ENCODE measurements at regions not wholly inside any gene's neighbourhood (a gene's known extent, or its start where the extent isn't known, plus 50 kb on each side); places are given as distances from the start of the nearest gene placed in this dataset.

- H3K27me3 ChIP-seq (ENCODE audit: control insufficient read depth in 1 of 2, insufficient read depth in 2 of 2, low read length in 2 of 2), result no peaks in the 10 kb centered on the region
- H3K9me3 ChIP-seq (ENCODE audit: low read length), result no peaks in the 10 kb centered on the region
- no peak overlapping the region for H3K27ac ChIP-seq (ENCODE audit: extremely low read length, insufficient read depth, low read length)
- no peak overlapping the region for H3K9ac ChIP-seq (ENCODE audit: insufficient read depth, low read depth, low read length)
- FAIRE-seq, result no peak
- H4K20me1 ChIP-seq (ENCODE audit: insufficient read depth, low read length), result peaks cover 57% of the 10 kb centered on the region
- H3K79me2 ChIP-seq (ENCODE audit: insufficient read depth, low read length), result peaks cover 68% of the 10 kb centered on the region
- H3K36me3 ChIP-seq (replicated peaks in 1 of 2; ENCODE audit: control insufficient read depth in 1 of 2, insufficient read depth in 2 of 2, low read length in 2 of 2), result peaks cover 49 to 76% of the 10 kb centered on the region in 2 experiments; a peak in 4 of 5 replicates
- 97% methylated on average over 9 of the region's 9 CpGs for WGBS (ENCODE audit: low lambda C conversion rate)
- in situ Hi-C loops (cut with HindIII; ENCODE audit: extremely low pct_ligation_motif_present, low pct_unique_long_range_greater_than_20kb), result no loop called here
- peaks cover 17% of the 10 kb centered on the region for H3K4me1 ChIP-seq (ENCODE audit: insufficient read depth, low read length)
- H2AFZ ChIP-seq (ENCODE audit: low read length), result no peak overlapping the region
- BruUV-seq (replicated peaks), result no TSS peak
- CTCF ChIA-PET (ENCODE audit: low intra/inter-chr PET ratio, low total read pairs), result no interaction called here
- POLR2A ChIA-PET, result no interaction called here
- no peak for DNase-seq (ENCODE audit: low spot score)
- no peak overlapping the region for H3K4me3 ChIP-seq (replicated peaks in 1 of 3; ENCODE audit: insufficient read depth in 1 of 3, low read depth in 2 of 3, low read length in 3 of 3)
- ATAC-seq, result no peak
- H3K4me2 ChIP-seq (ENCODE audit: low read depth, low read length), result no peak overlapping the region
- TF ChIP-seq GPN1 (CRISPR knock-in tag; IDR thresholded peaks at IDR 0.05; ENCODE audit: borderline replicate concordance) (no peak), KLF9 (CRISPR knock-in tag; IDR thresholded peaks at IDR 0.05; ENCODE audit: low read depth) (no peak), ARHGAP35 (CRISPR knock-in tag; IDR thresholded peaks at IDR 0.05; ENCODE audit: borderline replicate concordance) (no peak), SIN3A (IDR thresholded peaks at IDR 0.05; ENCODE audit: borderline replicate concordance, low read depth, low read length) (no peak), ZNF569 (CRISPR knock-in tag; IDR thresholded peaks at IDR 0.05; ENCODE audit: borderline replicate concordance) (no peak), ZNF605 (CRISPR knock-in tag; IDR thresholded peaks at IDR 0.05) (no peak), KAT7 (CRISPR knock-in tag; IDR thresholded peaks at IDR 0.05; ENCODE audit: borderline replicate concordance) (no peak), REPIN1 (CRISPR knock-in tag; IDR thresholded peaks at IDR 0.05; ENCODE audit: borderline replicate concordance, low read depth) (no peak), GTF2F1 (IDR thresholded peaks at IDR 0.05; ENCODE audit: low read length) (no peak), MNT (IDR thresholded peaks at IDR 0.05) (no peak)
- intact Hi-C loops (cut with micrococcal nuclease; ENCODE audit: unreplicated experiment), result no loop called here
These were observed 263.1 kb downstream of the SEC14L1 start for GRCh38 chr17:77403854-77404253.

Data from HepG2 (cell line).